Transverse colon (tissue), 4 donors: ENCODE measurements at regions not wholly inside any gene's neighbourhood (a gene's known extent, or its start where the extent isn't known, plus 50 kb on each side); places are given as distances from the start of the nearest gene placed in this dataset.

ENCODE experiments used
- DNase-seq: peaks from one replicate; pipeline ENCODE4 v3.0.0-alpha.2; 2019
- H3K27ac ChIP-seq, 4 donors: fragments of 200-600 bp; sonication (generic); 2 replicates each; pipeline ENCODE4 v1.5.1; 2016 to 2018; ENCODE audit warnings: inconsistent platforms in 4 of 4
- H3K27me3 ChIP-seq: fragments of 200-600 bp; sonication (generic); 2 replicates; pipeline ENCODE4 v1.5.1; 2017; ENCODE audit warnings: inconsistent platforms
- H3K36me3 ChIP-seq, 4 donors: fragments of 200-600 bp; sonication (generic); 2 replicates each; pipeline ENCODE4 v1.5.1; 2017 to 2019; ENCODE audit warnings: inconsistent platforms in 4 of 4
- H3K4me1 ChIP-seq, 4 donors: fragments of 200-600 bp; sonication (generic); 2 replicates each; pipeline ENCODE4 v1.5.1; 2017 to 2020; ENCODE audit warnings: inconsistent platforms in 4 of 4
- H3K4me3 ChIP-seq, 4 donors: fragments of 200-600 bp; sonication (generic); 1 replicate in 1 of 4; 2 replicates in 3 of 4; pipeline versions ENCODE4 v1.5.1 to v1.6.1; 2017 to 2019; ENCODE audit warnings: inconsistent platforms in 4 of 4
- H3K9me3 ChIP-seq, 2 donors: fragments of 200-600 bp; sonication (generic); 2 replicates each; pipeline ENCODE4 v1.5.1; 2017 to 2019; ENCODE audit warnings: inconsistent platforms in 2 of 2
- EP300 ChIP-seq: sonication (generic); formaldehyde crosslinking; IDR thresholded peaks from one replicate; pipeline ENCODE4 v1.6.1; 2017; ENCODE audit warnings: antibody characterized with exemption, low read depth
- POLR2A ChIP-seq: fragments of 450-650 bp; IDR thresholded peaks from one replicate; pipeline ENCODE4 v1.6.1; 2016; ENCODE audit warnings: antibody characterized with exemption, mild to moderate bottlenecking, moderate library complexity
- POLR2AphosphoS5 ChIP-seq, 3 donors: sonication (generic); formaldehyde crosslinking; IDR thresholded peaks; one replicate each; pipeline ENCODE4 v1.6.1; 2016; ENCODE audit warnings: antibody characterized with exemption in 3 of 3
- WGBS, 2 donors: methylation state at CpG; one replicate each; pipeline ENCODE4 v1.1.5; 2018; ENCODE audit warnings: low coverage in 1 of 2; 5-methylcytosine and 5-hydroxymethylcytosine counted together
- in situ Hi-C, 4 donors: fragments of 200-750 bp; cut with MboI; loops; one replicate each; pipeline versions ENCODE4 v1.15.0 to v1.15.1; 2017; ENCODE audit warnings: low sequenced_read_pairs in 3 of 4, low pct_ligation_motif_present in 1 of 4, low pct_unique_long_range_greater_than_20kb in 1 of 4
- intact Hi-C: fragments of 100-400 bp; cut with DNase I; formaldehyde crosslinking; loops from one replicate; pipeline ENCODE4 v1.15.1; 2023; ENCODE audit warnings: low total_unique reads
- TF ChIP-seq, protein P1 (sequence below), 5 experiments: fragments of 200-600 bp in 3 of 5; fragments of 450-650 bp in 2 of 5; sonication (generic) in 3 of 5; IDR thresholded peaks; 1 replicate in 2 of 5; 2 replicates in 3 of 5; pipeline ENCODE4 v1.5.1; 2016 to 2017; ENCODE audit warnings: antibody characterized with exemption in 5 of 5, inconsistent platforms in 3 of 5, mild to moderate bottlenecking in 2 of 5, moderate library complexity in 1 of 5

DNA sequence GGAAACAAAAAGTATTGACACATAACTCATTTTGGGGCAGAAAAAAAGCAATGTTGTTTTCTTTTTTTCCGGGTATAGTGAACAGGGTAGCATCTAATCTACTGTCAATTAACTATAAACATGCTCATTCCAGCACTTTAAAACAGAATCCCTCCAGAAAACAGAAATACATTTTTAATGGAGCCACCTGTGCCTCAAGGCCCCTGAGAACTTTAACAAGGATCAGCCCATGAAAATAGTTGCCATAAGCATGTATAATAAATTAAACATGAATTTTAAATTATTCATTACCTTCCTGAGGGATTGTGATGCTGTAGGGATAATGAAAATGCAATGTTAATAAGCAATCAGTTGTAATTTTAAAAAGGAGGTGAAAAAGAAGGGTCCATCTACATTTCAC is 101.4 kb upstream of the IVNS1ABP start:
- in situ Hi-C loops, result no loop called here
- H3K27ac ChIP-seq, result no peak overlapping the region

GRCh38 chr1:185412385-185413087 is 95.5 kb upstream of the IVNS1ABP start:
- in situ Hi-C loops (no loop called here), intact Hi-C loops (no loop called here)
- no peaks in the 10 kb centered on the region for H3K36me3 ChIP-seq
- H3K4me3 ChIP-seq, result no peak overlapping the region
- 88 to 89% methylated on average over 6 to 7 of the region's 7 CpGs for WGBS, 2 donors
- H3K9me3 ChIP-seq, result no peaks in the 10 kb centered on the region
- TF ChIP-seq POLR2AphosphoS5 (IDR thresholded peaks at IDR 0.05), result peak in 2 of 3 donors; percentile 15 to 24
- TF ChIP-seq POLR2A, result no peak
- no peaks in the 10 kb centered on the region for H3K27me3 ChIP-seq
- peak overlapping the region in 1 of 4 donors; percentile 17 for H3K27ac ChIP-seq
- H3K4me1 ChIP-seq, result peaks cover 0 to 3% (median 0%) of the 10 kb centered on the region in 4 donors
- peak; percentile 41 for DNase-seq

More for the DNA sequence above, 101.4 kb upstream of the IVNS1ABP start:
- WGBS, 2 donors, result 81 to 87% methylated on average over 1 of the region's 1 CpG
- H3K4me1 ChIP-seq, result no peaks in the 10 kb centered on the region
- no peak for DNase-seq
- no peaks in the 10 kb centered on the region for H3K9me3 ChIP-seq
- no peak for TF ChIP-seq EP300
- no peak for TF ChIP-seq POLR2A
- no peak for TF ChIP-seq POLR2AphosphoS5 (IDR thresholded peaks at IDR 0.05)
- TF ChIP-seq, protein P1, sequence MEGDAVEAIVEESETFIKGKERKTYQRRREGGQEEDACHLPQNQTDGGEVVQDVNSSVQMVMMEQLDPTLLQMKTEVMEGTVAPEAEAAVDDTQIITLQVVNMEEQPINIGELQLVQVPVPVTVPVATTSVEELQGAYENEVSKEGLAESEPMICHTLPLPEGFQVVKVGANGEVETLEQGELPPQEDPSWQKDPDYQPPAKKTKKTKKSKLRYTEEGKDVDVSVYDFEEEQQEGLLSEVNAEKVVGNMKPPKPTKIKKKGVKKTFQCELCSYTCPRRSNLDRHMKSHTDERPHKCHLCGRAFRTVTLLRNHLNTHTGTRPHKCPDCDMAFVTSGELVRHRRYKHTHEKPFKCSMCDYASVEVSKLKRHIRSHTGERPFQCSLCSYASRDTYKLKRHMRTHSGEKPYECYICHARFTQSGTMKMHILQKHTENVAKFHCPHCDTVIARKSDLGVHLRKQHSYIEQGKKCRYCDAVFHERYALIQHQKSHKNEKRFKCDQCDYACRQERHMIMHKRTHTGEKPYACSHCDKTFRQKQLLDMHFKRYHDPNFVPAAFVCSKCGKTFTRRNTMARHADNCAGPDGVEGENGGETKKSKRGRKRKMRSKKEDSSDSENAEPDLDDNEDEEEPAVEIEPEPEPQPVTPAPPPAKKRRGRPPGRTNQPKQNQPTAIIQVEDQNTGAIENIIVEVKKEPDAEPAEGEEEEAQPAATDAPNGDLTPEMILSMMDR (IDR thresholded peaks at IDR 0.05), result no peak
- H3K27me3 ChIP-seq, result no peaks in the 10 kb centered on the region
- H3K36me3 ChIP-seq, result no peaks in the 10 kb centered on the region
- intact Hi-C loops, result no loop called here
- no peak overlapping the region for H3K4me3 ChIP-seq

DNA sequence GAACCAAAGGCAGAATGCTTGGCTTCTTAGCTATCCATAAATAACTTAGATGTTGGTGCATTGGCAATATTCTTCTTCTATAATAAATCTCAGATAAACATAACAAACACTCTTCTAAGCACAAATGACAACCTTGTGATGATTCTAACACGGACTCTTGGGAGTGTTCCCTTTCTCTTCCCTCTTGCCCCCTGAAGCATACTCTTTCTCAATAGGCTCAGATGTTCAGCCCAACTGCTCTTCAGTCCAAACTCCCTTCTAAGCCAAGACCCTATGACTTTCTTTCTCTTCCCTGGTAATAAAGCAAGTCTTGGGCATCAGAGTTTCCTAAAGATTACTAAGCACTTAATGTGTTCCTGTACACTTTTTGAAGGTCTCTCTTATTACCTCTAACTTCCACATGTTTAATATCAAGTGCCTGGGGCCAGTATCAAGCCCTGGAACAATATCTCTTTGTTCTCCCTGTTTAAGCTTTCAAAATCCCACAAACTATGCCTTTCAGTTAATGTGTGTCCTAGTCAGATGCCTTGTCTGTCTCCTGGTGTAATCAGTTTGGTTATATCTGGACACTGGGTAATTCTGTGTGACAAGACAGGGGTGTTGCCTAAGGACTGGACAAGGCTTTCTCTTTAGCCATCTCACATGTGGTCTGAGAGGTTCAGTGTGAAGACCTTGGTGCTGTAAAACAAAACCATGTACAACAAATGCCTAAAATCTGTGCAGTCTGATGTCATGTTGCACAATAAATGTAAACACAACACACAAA is 92.9 kb upstream of the IVNS1ABP start:
- Histone ChIP-seq H3K9me3 (no peaks in the 10 kb centered on the region), H3K27me3 (no peaks in the 10 kb centered on the region), H3K27ac (no peak overlapping the region), H3K4me1 (peaks cover 0 to 4% (median 0%) of the 10 kb centered on the region in 4 donors), H3K4me3 (no peak overlapping the region), H3K36me3 (no peaks in the 10 kb centered on the region)
- TF ChIP-seq EP300 (no peak), POLR2AphosphoS5 (IDR thresholded peaks at IDR 0.05) (no peak), POLR2A (no peak)
- TF ChIP-seq, protein P1 (IDR thresholded peaks at IDR 0.05), result no peak
- WGBS, 2 donors, result 33 to 65% methylated on average over 1 of the region's 1 CpG
- in situ Hi-C loops, result no loop called here
- no peak for DNase-seq
- intact Hi-C loops, result no loop called here

- no peak for DNase-seq
- 87 to 95% methylated on average over 3 to 4 of the region's 4 CpGs for WGBS, 2 donors
- Histone ChIP-seq H3K4me3 (no peak overlapping the region), H3K27ac (no peak overlapping the region), H3K27me3 (no peaks in the 10 kb centered on the region), H3K36me3 (no peaks in the 10 kb centered on the region), H3K4me1 (peaks cover 0 to 10% (median 0%) of the 10 kb centered on the region in 4 donors), H3K9me3 (no peaks in the 10 kb centered on the region)
- no peak for TF ChIP-seq EP300
- TF ChIP-seq, protein P1 (IDR thresholded peaks at IDR 0.05), result no peak
- no peak for TF ChIP-seq POLR2AphosphoS5 (IDR thresholded peaks at IDR 0.05)
- TF ChIP-seq POLR2A, result no peak
- in situ Hi-C loops (no loop called here), intact Hi-C loops (no loop called here)
These were observed 92.3 kb upstream of the IVNS1ABP start for GRCh38 chr1:185409345-185409744.
